ENCODE measurements at regions not wholly inside any gene's neighbourhood (a gene's known extent, or its start where the extent isn't known, plus 50 kb on each side); places are given as distances from the start of the nearest gene placed in this dataset.

- TF ChIP-seq POLR2A (IDR thresholded peaks at IDR 0.05) (no peak), CTCF (IDR thresholded peaks at IDR 0.05) (no peak), POLR2AphosphoS5 (IDR thresholded peaks at IDR 0.05) (no peak), EP300 (IDR thresholded peaks at IDR 0.05) (no peak)
- Histone ChIP-seq H3K9me3 (no peaks in the 10 kb centered on the region), H3K36me3 (no peaks in the 10 kb centered on the region), H3K27me3 (no peaks in the 10 kb centered on the region), H3K4me1 (no peaks in the 10 kb centered on the region), H3K4me3 (no peak overlapping the region), H3K27ac (no peak overlapping the region)
- ATAC-seq (ENCODE audit: low FRiP score in 2 of 2) = peak in 1 of 2 donors; percentile 49
- no peak for DNase-seq
- WGBS, 2 donors = 47 to 58% methylated on average over 2 of the region's 2 CpGs
Observed at GRCh38 chr2:188645986-188646385, 328.2 kb upstream of the COL3A1 start.

- DNase-seq = no peak
Observed at GRCh38 chr2:188647430-188648070, 326.6 kb upstream of the COL3A1 start.

GRCh38 chr2:188659656-188660406 lies 314.3 kb upstream of the COL3A1 start:
- Histone ChIP-seq H3K4me3 (no peak overlapping the region), H3K27me3 (no peaks in the 10 kb centered on the region), H3K36me3 (no peaks in the 10 kb centered on the region), H3K4me1 (no peaks in the 10 kb centered on the region), H3K9me3 (no peaks in the 10 kb centered on the region), H3K27ac (no peak overlapping the region)
- WGBS, 2 donors = 76 to 80% methylated on average over 1 of the region's 1 CpG
- ATAC-seq (ENCODE audit: low FRiP score in 2 of 2) = no peak
- TF ChIP-seq POLR2A (IDR thresholded peaks at IDR 0.05) (no peak), POLR2AphosphoS5 (IDR thresholded peaks at IDR 0.05) (no peak), EP300 (IDR thresholded peaks at IDR 0.05) (no peak), CTCF (IDR thresholded peaks at IDR 0.05) (no peak)
- DNase-seq = no peak

More at GRCh38 chr2:188647430-188648070, 326.6 kb upstream of the COL3A1 start:
- no peaks in the 10 kb centered on the region for H3K27me3 ChIP-seq
- TF ChIP-seq POLR2AphosphoS5 (IDR thresholded peaks at IDR 0.05) (no peak), CTCF (IDR thresholded peaks at IDR 0.05) (no peak), EP300 (IDR thresholded peaks at IDR 0.05) (no peak), POLR2A (IDR thresholded peaks at IDR 0.05) (no peak)
- 78 to 81% methylated on average over 3 of the region's 3 CpGs for WGBS, 2 donors
- no peak overlapping the region for H3K4me3 ChIP-seq
- ATAC-seq (ENCODE audit: low FRiP score in 2 of 2) = no peak
- no peak overlapping the region for H3K27ac ChIP-seq
- H3K4me1 ChIP-seq = no peaks in the 10 kb centered on the region
- no peaks in the 10 kb centered on the region for H3K9me3 ChIP-seq
- no peaks in the 10 kb centered on the region for H3K36me3 ChIP-seq

GRCh38 chr2:188663301-188663700 lies 310.9 kb upstream of the COL3A1 start:
- TF ChIP-seq CTCF (IDR thresholded peaks at IDR 0.05) (no peak), EP300 (IDR thresholded peaks at IDR 0.05) (no peak), POLR2A (IDR thresholded peaks at IDR 0.05) (no peak), POLR2AphosphoS5 (IDR thresholded peaks at IDR 0.05) (no peak)
- H3K9me3 ChIP-seq = no peaks in the 10 kb centered on the region
- no peak overlapping the region for H3K4me3 ChIP-seq
- peaks cover 0 to 4% (median 0%) of the 10 kb centered on the region in 4 donors for H3K4me1 ChIP-seq
- 76 to 83% methylated on average over 2 of the region's 2 CpGs for WGBS, 2 donors
- no peak overlapping the region for H3K27ac ChIP-seq
- H3K27me3 ChIP-seq = no peaks in the 10 kb centered on the region
- no peak for ATAC-seq (ENCODE audit: low FRiP score in 2 of 2)
- no peak for DNase-seq
- no peaks in the 10 kb centered on the region for H3K36me3 ChIP-seq

Data from upper lobe of left lung (tissue), 6 donors.